Activated T-helper 17 cell treated with anti-CD3 and anti-CD28 coated beads, Interleukin-2, amount 50 U/mL, for 72 hours (primary cell): ENCODE measurements at regions not wholly inside any gene's neighbourhood (a gene's known extent, or its start where the extent isn't known, plus 50 kb on each side); places are given as distances from the start of the nearest gene placed in this dataset.
"Not testable (repeated sequence)": the region's sequence is repeated elsewhere in the genome, so short reads cannot be mapped to it uniquely, and the experiment has no call there.

Experiments
- ATAC-seq: fragments of 150-1000 bp; cut with Tn5 transposase; replicated peaks from 2 replicates; pipeline ENCODE4 v1.10.0; 2021; ENCODE audit warnings: mild to moderate bottlenecking, moderate library complexity
- H3K27ac Mint-ChIP-seq: one replicate; pipeline ENCODE4 v1.8.0; 2022; ENCODE audit warnings: mixed read lengths
- H3K27me3 Mint-ChIP-seq: one replicate; pipeline ENCODE4 v1.8.0; 2022; ENCODE audit warnings: mixed read lengths
- H3K36me3 Mint-ChIP-seq: one replicate; pipeline ENCODE4 v1.8.0; 2022; ENCODE audit warnings: low read depth, mild to moderate bottlenecking, mixed read lengths
- H3K4me1 Mint-ChIP-seq: one replicate; pipeline ENCODE4 v1.8.0; 2022; ENCODE audit warnings: mixed read lengths
- H3K4me3 Mint-ChIP-seq: one replicate; pipeline ENCODE4 v1.8.0; 2022; ENCODE audit warnings: mild to moderate bottlenecking, mixed read lengths
- H3K9me3 Mint-ChIP-seq: one replicate; pipeline ENCODE4 v1.8.0; 2022; ENCODE audit warnings: mixed read lengths

DNA sequence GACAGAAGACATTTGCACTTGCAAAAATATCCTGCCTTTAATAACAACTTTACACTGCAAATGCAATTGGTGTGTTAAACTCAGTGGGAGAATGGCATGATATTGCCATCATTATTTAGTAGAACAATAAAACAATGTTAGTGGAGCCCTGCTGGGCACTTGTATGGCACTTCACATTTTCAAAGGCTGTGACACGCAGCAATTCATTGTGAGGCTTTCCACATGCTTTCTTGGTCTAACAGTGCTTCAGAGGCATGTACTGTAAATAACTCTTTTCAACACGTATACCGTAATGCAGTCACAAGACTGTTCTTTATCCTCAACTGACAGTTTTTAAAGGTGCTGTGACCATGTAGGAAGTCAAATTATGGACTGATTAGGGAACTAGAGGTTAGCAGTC is 155.5 kb upstream of the EPB41L4A start:
- Mint-ChIP-seq H3K27ac (no peak overlapping the region), H3K27me3 (peaks cover 4% of the 10 kb centered on the region), H3K36me3 (no peaks in the 10 kb centered on the region), H3K4me1 (no peaks in the 10 kb centered on the region), H3K4me3 (no peak overlapping the region), H3K9me3 (no peaks in the 10 kb centered on the region)
- ATAC-seq = no peak

GRCh38 chr5:112576298-112576925 is 157.3 kb upstream of the EPB41L4A start:
- no peak for ATAC-seq

DNA sequence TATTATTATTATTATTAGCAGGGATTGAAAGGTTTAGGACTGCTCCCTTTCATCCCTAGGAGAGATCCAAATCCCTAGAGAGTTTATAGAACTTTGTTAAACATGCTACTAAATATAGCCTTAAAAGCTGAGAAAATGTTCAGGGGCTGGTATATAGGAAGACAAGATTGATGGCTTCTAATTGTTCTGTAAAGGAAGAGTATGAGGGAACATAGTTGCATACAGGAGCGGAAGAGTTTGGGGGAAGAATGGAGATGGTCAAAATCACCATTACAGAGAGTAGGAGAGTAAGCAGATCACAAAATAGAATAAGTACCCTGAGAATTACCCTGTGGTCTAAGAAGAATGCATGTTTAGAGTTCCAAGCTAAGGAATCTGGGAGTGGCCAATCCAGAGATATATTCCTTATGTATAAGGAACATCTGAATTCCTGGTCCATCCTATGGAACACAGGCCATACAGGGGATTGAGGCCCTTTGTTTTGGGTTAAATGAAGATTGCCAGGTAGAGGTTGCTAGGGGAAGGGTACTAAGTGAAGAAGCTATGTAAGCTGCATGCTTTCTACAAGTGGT is 158.0 kb upstream of the APC start:
- H3K9me3 Mint-ChIP-seq = no peaks in the 10 kb centered on the region

More at GRCh38 chr5:112576298-112576925, 157.3 kb upstream of the EPB41L4A start:
- Mint-ChIP-seq H3K36me3 (no peaks in the 10 kb centered on the region), H3K4me1 (no peaks in the 10 kb centered on the region), H3K9me3 (no peaks in the 10 kb centered on the region), H3K27me3 (peaks cover 4% of the 10 kb centered on the region), H3K27ac (no peak overlapping the region), H3K4me3 (no peak overlapping the region)

GRCh38 chr5:112581811-112582320 is 155.8 kb upstream of the APC start:
- Mint-ChIP-seq H3K4me3 (no peak overlapping the region), H3K9me3 (no peaks in the 10 kb centered on the region), H3K27ac (no peak overlapping the region), H3K27me3 (peaks cover 12% of the 10 kb centered on the region), H3K36me3 (no peaks in the 10 kb centered on the region), H3K4me1 (no peaks in the 10 kb centered on the region)
- no peak for ATAC-seq

More for the DNA sequence above, 158.0 kb upstream of the APC start:
- ATAC-seq = no peak
- H3K27ac Mint-ChIP-seq = no peak overlapping the region
- H3K27me3 Mint-ChIP-seq = peaks cover 7% of the 10 kb centered on the region
- H3K36me3 Mint-ChIP-seq = no peaks in the 10 kb centered on the region
- no peak overlapping the region for H3K4me3 Mint-ChIP-seq
- no peaks in the 10 kb centered on the region for H3K4me1 Mint-ChIP-seq

- H3K27me3 Mint-ChIP-seq = peaks cover 8% of the 10 kb centered on the region
- no peaks in the 10 kb centered on the region for H3K36me3 Mint-ChIP-seq
- no peak overlapping the region for H3K4me3 Mint-ChIP-seq
- H3K27ac Mint-ChIP-seq = no peak overlapping the region
- no peak for ATAC-seq
- no peaks in the 10 kb centered on the region for H3K9me3 Mint-ChIP-seq
- no peaks in the 10 kb centered on the region for H3K4me1 Mint-ChIP-seq
Observed at GRCh38 chr5:112583166-112583565, 154.5 kb upstream of the APC start.

GRCh38 chr5:112584781-112585180 is 152.9 kb upstream of the APC start:
- no peaks in the 10 kb centered on the region for H3K4me1 Mint-ChIP-seq
- no peak overlapping the region for H3K27ac Mint-ChIP-seq
- peaks cover 8% of the 10 kb centered on the region for H3K27me3 Mint-ChIP-seq
- H3K4me3 Mint-ChIP-seq = no peak overlapping the region
- H3K9me3 Mint-ChIP-seq = no peaks in the 10 kb centered on the region
- ATAC-seq = no peak
- H3K36me3 Mint-ChIP-seq = no peaks in the 10 kb centered on the region

- no peak for ATAC-seq
- Mint-ChIP-seq H3K27me3 (peaks cover 8% of the 10 kb centered on the region), H3K4me3 (no peak overlapping the region), H3K27ac (no peak overlapping the region), H3K9me3 (no peaks in the 10 kb centered on the region), H3K36me3 (no peaks in the 10 kb centered on the region), H3K4me1 (no peaks in the 10 kb centered on the region)
Observed at GRCh38 chr5:112586596-112587062, 151.1 kb upstream of the APC start.

GRCh38 chr5:112590858-112591257 is 146.8 kb upstream of the APC start:
- not testable (repeated sequence) for H3K27ac Mint-ChIP-seq, H3K4me1 Mint-ChIP-seq, H3K36me3 Mint-ChIP-seq, H3K4me3 Mint-ChIP-seq, H3K9me3 Mint-ChIP-seq, H3K27me3 Mint-ChIP-seq, ATAC-seq

- H3K4me1 Mint-ChIP-seq = no peaks in the 10 kb centered on the region
- H3K4me3 Mint-ChIP-seq = no peak overlapping the region
- no peak overlapping the region for H3K27ac Mint-ChIP-seq
- peaks cover 22% of the 10 kb centered on the region for H3K27me3 Mint-ChIP-seq
- no peaks in the 10 kb centered on the region for H3K9me3 Mint-ChIP-seq
- no peak for ATAC-seq
- no peaks in the 10 kb centered on the region for H3K36me3 Mint-ChIP-seq
Observed at GRCh38 chr5:112594095-112594850, 143.4 kb upstream of the APC start.

DNA sequence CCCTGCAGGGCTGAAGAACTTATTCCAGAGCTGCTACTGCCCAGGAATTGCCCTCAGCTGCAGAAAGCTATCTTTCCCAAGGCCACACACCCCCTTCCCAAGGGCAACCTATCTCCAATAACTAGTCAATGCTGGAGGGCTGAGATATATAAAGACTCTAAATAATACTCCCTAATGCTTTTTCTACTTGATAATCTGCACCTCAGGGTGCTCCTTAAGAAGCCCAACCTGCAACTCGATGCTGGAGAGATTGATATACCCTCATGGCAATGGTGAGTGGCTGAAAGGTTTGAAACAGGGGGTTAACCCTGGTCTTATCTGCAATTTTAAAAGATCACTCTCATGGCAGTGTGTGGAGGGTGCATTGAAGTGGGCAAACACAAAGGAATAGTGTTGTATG is 142.7 kb upstream of the APC start:
- no peak overlapping the region for H3K4me3 Mint-ChIP-seq
- no peak overlapping the region for H3K27ac Mint-ChIP-seq
- no peaks in the 10 kb centered on the region for H3K36me3 Mint-ChIP-seq
- H3K27me3 Mint-ChIP-seq = peaks cover 24% of the 10 kb centered on the region
- ATAC-seq = no peak
- no peaks in the 10 kb centered on the region for H3K4me1 Mint-ChIP-seq
- no peaks in the 10 kb centered on the region for H3K9me3 Mint-ChIP-seq

GRCh38 chr5:112597831-112598230 is 139.9 kb upstream of the APC start:
- Mint-ChIP-seq H3K4me1 (no peaks in the 10 kb centered on the region), H3K4me3 (no peak overlapping the region), H3K27ac (no peak overlapping the region), H3K27me3 (peaks cover 27% of the 10 kb centered on the region), H3K9me3 (no peaks in the 10 kb centered on the region), H3K36me3 (no peaks in the 10 kb centered on the region)
- ATAC-seq = no peak

GRCh38 chr5:112600510-112600909 is 137.2 kb upstream of the APC start:
- not testable (repeated sequence) for H3K9me3 Mint-ChIP-seq, H3K4me1 Mint-ChIP-seq, H3K4me3 Mint-ChIP-seq, ATAC-seq, H3K27ac Mint-ChIP-seq, H3K36me3 Mint-ChIP-seq
- H3K27me3 Mint-ChIP-seq = peaks cover 32% of the 10 kb centered on the region

DNA sequence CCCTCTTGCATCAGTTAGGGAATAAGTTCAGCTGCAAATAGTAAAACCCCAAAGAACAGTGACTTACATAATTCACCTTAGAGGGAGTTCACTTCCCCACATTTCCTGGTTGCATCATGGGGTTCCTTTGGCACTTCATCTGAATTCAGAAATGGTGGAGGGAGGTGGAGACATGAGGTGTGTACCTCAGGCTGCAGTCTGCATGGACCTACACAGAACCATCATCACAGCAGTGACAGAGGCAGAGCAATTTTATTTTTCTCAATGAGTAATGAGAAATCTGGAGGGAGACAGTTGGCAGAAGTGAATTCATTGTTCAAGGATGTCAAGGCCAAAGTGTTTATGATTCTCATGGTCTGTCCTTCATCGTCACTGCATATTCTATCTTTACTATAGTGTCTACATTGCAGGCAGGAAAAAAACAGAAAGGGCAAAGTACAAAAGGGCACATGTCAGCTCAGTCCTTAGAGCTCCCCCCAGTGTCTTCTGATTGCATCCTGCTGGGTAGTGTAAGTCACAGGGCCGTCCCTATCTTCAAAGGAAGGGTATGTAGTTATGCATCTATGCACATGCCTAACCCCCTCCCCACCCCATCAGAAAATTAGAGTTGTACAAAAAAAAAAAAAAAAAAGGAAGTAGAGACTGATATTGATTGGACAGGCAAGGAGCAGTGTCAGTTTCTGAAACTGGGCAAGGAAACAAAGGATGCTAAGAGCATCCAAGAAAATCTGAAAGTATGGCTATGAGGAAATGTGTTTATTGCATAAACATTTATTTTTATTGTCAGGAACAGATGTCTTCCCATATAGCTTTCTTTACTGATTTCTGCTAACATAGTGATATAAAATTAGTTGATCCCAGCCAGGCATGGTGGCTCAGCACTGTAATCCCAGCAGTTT is 132.7 kb upstream of the APC start:
- H3K27ac Mint-ChIP-seq = no peak overlapping the region
- H3K27me3 Mint-ChIP-seq = peaks cover 25% of the 10 kb centered on the region

DNA sequence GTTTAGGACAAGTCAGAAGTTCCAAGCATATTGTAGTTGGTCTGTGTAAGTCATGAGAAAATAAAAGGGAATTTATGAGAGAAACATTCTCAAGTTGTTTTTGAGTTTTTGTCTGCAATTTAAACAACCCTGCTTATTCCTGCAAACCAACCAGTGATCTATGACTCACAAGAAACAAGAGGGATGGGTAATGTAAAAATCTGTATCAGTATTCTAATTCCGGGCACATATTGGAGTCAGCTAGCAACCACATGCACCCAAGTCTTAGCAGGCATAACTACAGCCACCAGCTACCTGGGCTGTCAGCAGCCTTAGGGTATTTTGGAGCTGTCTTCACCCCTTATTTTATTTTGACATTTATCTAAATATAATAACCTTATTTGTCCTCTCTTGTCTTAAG is 128.7 kb upstream of the APC start:
- Mint-ChIP-seq H3K36me3 (no peaks in the 10 kb centered on the region), H3K27ac (no peak overlapping the region), H3K4me3 (no peak overlapping the region), H3K4me1 (no peaks in the 10 kb centered on the region), H3K9me3 (no peaks in the 10 kb centered on the region), H3K27me3 (peaks cover 17% of the 10 kb centered on the region)
- ATAC-seq = no peak

More for the DNA sequence above, 132.7 kb upstream of the APC start:
- Mint-ChIP-seq H3K4me1 (no peaks in the 10 kb centered on the region), H3K9me3 (no peaks in the 10 kb centered on the region), H3K4me3 (no peak overlapping the region), H3K36me3 (no peaks in the 10 kb centered on the region)
- ATAC-seq = no peak
